DND-41 (cell line): ENCODE measurements at regions not wholly inside any gene's neighbourhood (a gene's known extent, or its start where the extent isn't known, plus 50 kb on each side); places are given as distances from the start of the nearest gene placed in this dataset.

ENCODE experiments used
- ATAC-seq: fragments of 200-7000 bp; cut with Tn5 transposase; 3 replicates; pipeline ENCODE4 v1.9.1; 2021; ENCODE audit warnings: low read depth; ENCODE audit not compliant: insufficient read depth
- DNase-seq: peaks from one replicate; pipeline ENCODE4 v3.0.0-alpha.2; 2020
- H2AFZ ChIP-seq: 2 replicates; pipeline ENCODE4 v1.6.0; 2012; ENCODE audit warnings: low read depth, low read length
- H3K27ac ChIP-seq: 2 replicates; pipeline ENCODE4 v1.5.1; 2012; ENCODE audit warnings: low read length, inconsistent platforms
- H3K27me3 ChIP-seq: fragments of 200-600 bp; sonication (generic); 2 replicates; pipeline ENCODE4 v1.6.0; 2012; ENCODE audit warnings: low read length, mild to moderate bottlenecking, inconsistent platforms; ENCODE audit not compliant: insufficient read depth, poor library complexity
- H3K36me3 ChIP-seq: 2 replicates; pipeline ENCODE4 v1.5.1; 2012; ENCODE audit warnings: low read length, inconsistent platforms; ENCODE audit not compliant: insufficient read depth
- H3K4me1 ChIP-seq: 2 replicates; pipeline ENCODE4 v1.5.1; 2012; ENCODE audit warnings: mild to moderate bottlenecking, low read length; ENCODE audit not compliant: insufficient read depth
- H3K4me2 ChIP-seq: 2 replicates; pipeline ENCODE4 v1.6.0; 2012; ENCODE audit warnings: mild to moderate bottlenecking, moderate library complexity, low read length, inconsistent platforms; ENCODE audit not compliant: insufficient read depth
- H3K4me3 ChIP-seq, 2 experiments: fragments of 200-600 bp in 1 of 2; shearing (Covaris generic) in 1 of 2; 2 replicates each; pipeline ENCODE4 v1.5.1; 2012 to 2016; ENCODE audit warnings: inconsistent platforms in 2 of 2, low read length in 2 of 2, mild to moderate bottlenecking in 2 of 2, low read depth in 1 of 2, moderate library complexity in 1 of 2
- H3K79me2 ChIP-seq: 2 replicates; pipeline ENCODE4 v1.6.0; 2012; ENCODE audit warnings: low read length, inconsistent platforms; ENCODE audit not compliant: insufficient read depth
- H3K9ac ChIP-seq: 2 replicates; pipeline ENCODE4 v1.6.0; 2012; ENCODE audit warnings: low read depth, mild to moderate bottlenecking, inconsistent platforms, low read length, moderate library complexity
- H3K9me3 ChIP-seq: 2 replicates; pipeline ENCODE4 v1.5.1; 2012; ENCODE audit warnings: low read length, moderate library complexity, mild to moderate bottlenecking, inconsistent platforms; ENCODE audit not compliant: insufficient read depth, severe bottlenecking
- H4K20me1 ChIP-seq: 2 replicates; pipeline ENCODE4 v1.6.0; 2012; ENCODE audit warnings: low read length; ENCODE audit not compliant: insufficient read depth
- CTCF ChIP-seq: IDR thresholded peaks from 2 replicates; pipeline ENCODE4 v1.5.1; 2012; ENCODE audit warnings: borderline replicate concordance, low read length, moderate library complexity, mild to moderate bottlenecking; ENCODE audit not compliant: poor library complexity, severe bottlenecking; ENCODE audit errors: extremely low read depth
- EZH2 ChIP-seq: IDR thresholded peaks from 3 replicates; pipeline ENCODE4 v1.6.1; 2012; ENCODE audit warnings: borderline replicate concordance, low read depth, mild to moderate bottlenecking, moderate library complexity, low read length, inconsistent platforms; ENCODE audit not compliant: severe bottlenecking

- no peak for ATAC-seq
- H4K20me1 ChIP-seq: no peaks in the 10 kb centered on the region
- no peak overlapping the region for H3K27ac ChIP-seq
- DNase-seq: no peak
- H2AFZ ChIP-seq: no peak overlapping the region
- no peaks in the 10 kb centered on the region for H3K36me3 ChIP-seq
- H3K4me3 ChIP-seq: no peak overlapping the region
- no peak overlapping the region for H3K9ac ChIP-seq
- H3K4me2 ChIP-seq: no peak overlapping the region
- H3K4me1 ChIP-seq: peaks cover under 1% of the 10 kb centered on the region; the same call in 1 of the 2 replicates
- TF ChIP-seq EZH2 (no peak), CTCF (no peak)
- H3K9me3 ChIP-seq: no peaks in the 10 kb centered on the region
- no peaks in the 10 kb centered on the region for H3K79me2 ChIP-seq
- H3K27me3 ChIP-seq: no peaks in the 10 kb centered on the region
Observed at GRCh38 chr22:48179571-48180546, 1417.4 kb downstream of the TBC1D22A start.

- Histone ChIP-seq H3K4me2 (no peak overlapping the region), H3K4me1 (no peaks in the 10 kb centered on the region), H3K27me3 (no peaks in the 10 kb centered on the region), H3K4me3 (no peak overlapping the region), H2AFZ (no peak overlapping the region), H3K27ac (no peak overlapping the region), H3K9me3 (no peaks in the 10 kb centered on the region), H4K20me1 (no peaks in the 10 kb centered on the region), H3K79me2 (no peaks in the 10 kb centered on the region), H3K9ac (no peak overlapping the region), H3K36me3 (no peaks in the 10 kb centered on the region)
- TF ChIP-seq CTCF (no peak), EZH2 (no peak)
- DNase-seq (no peak), ATAC-seq (no peak)
Observed at GRCh38 chr22:48178536-48178935, 1416.1 kb downstream of the TBC1D22A start.

- H3K79me2 ChIP-seq: no peaks in the 10 kb centered on the region
- no peaks in the 10 kb centered on the region for H3K36me3 ChIP-seq
- no peak overlapping the region for H3K9ac ChIP-seq
- no peaks in the 10 kb centered on the region for H3K27me3 ChIP-seq
- ATAC-seq (no peak), DNase-seq (no peak)
- no peak overlapping the region for H3K4me2 ChIP-seq
- no peaks in the 10 kb centered on the region for H4K20me1 ChIP-seq
- no peaks in the 10 kb centered on the region for H3K9me3 ChIP-seq
- no peak overlapping the region for H3K4me3 ChIP-seq
- no peak overlapping the region for H3K27ac ChIP-seq
- TF ChIP-seq EZH2: no peak
- no peak for TF ChIP-seq CTCF
- no peaks in the 10 kb centered on the region for H3K4me1 ChIP-seq
- no peak overlapping the region for H2AFZ ChIP-seq
Observed at GRCh38 chr22:48177631-48178030, 1415.2 kb downstream of the TBC1D22A start.
